Naive thymus-derived CD8-positive, alpha-beta T cell (primary cell): ENCODE measurements at regions not wholly inside any gene's neighbourhood (a gene's known extent, or its start where the extent isn't known, plus 50 kb on each side); places are given as distances from the start of the nearest gene placed in this dataset.

Source experiments
- ATAC-seq, 2 donors: fragments of 150-1000 bp; cut with Tn5 transposase in 1 of 2; sonication (Bioruptor Pico), chemical (Tn5 transposase) in 1 of 2; 1 replicate in 1 of 2; 2 replicates in 1 of 2; pipeline ENCODE4 v1.10.0; 2021; ENCODE audit warnings: mild to moderate bottlenecking in 2 of 2, moderate library complexity in 2 of 2
- POLR2A ChIA-PET: fragments of 350-600 bp; sonication (Branson Sonifier 250); formaldehyde crosslinking; loops from one replicate; lab custom pipeline; 2021; ENCODE audit warnings: antibody characterized with exemption; lab: Charles Lee
- DNase-seq, 10 donors: peaks; one replicate each; pipeline versions ENCODE4 v3.0.0 to v3.0.0-alpha.2; 2020 to 2022
- H3K27ac Mint-ChIP-seq, 10 donors: one replicate each; pipeline ENCODE4 v1.8.0; 2020 to 2022; ENCODE audit warnings: mild to moderate bottlenecking in 10 of 10, mixed read lengths in 10 of 10, moderate library complexity in 4 of 10, inconsistent platforms in 1 of 10
- H3K27me3 Mint-ChIP-seq, 5 donors: one replicate each; pipeline ENCODE4 v1.8.0; 2021 to 2022; ENCODE audit warnings: mixed read lengths in 5 of 5
- H3K36me3 Mint-ChIP-seq, 3 donors: one replicate each; pipeline ENCODE4 v1.8.0; 2020 to 2022; ENCODE audit warnings: mixed read lengths in 3 of 3, mild to moderate bottlenecking in 2 of 3, inconsistent platforms in 1 of 3
- H3K4me1 Mint-ChIP-seq, 4 donors: one replicate each; pipeline ENCODE4 v1.8.0; 2021 to 2022; ENCODE audit warnings: mixed read lengths in 4 of 4
- H3K4me3 Mint-ChIP-seq, 10 donors: one replicate each; pipeline ENCODE4 v1.8.0; 2020 to 2022; ENCODE audit warnings: mild to moderate bottlenecking in 10 of 10, mixed read lengths in 10 of 10, moderate library complexity in 6 of 10, inconsistent platforms in 1 of 10
- H3K9me3 Mint-ChIP-seq, 9 donors: one replicate each; pipeline ENCODE4 v1.8.0; 2020 to 2022; ENCODE audit warnings: mixed read lengths in 9 of 9, mild to moderate bottlenecking in 3 of 9, inconsistent platforms in 1 of 9, moderate library complexity in 1 of 9

DNA sequence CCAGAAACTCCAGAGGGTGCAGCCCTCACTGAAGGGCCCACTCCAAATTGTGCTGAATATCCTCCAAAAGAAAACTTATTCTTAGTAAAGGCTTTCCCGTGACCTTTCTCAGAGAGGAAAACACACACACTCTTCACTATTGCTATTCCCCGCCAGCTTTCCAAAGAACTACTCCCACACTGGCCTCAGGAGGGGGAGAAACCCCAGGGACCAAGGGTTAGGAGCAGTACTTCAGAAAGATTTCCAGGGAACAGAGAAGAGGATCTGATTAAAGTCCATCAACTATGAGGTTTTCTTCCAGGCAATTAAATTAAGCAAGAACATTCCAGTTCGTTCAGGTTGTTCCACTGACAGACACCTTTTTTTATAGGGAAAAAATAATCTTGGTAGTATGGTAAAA is 150.2 kb downstream of the TTC32 start:
- DNase-seq (no peak), ATAC-seq (no peak)
- peaks cover 0 to 3% (median 0%) of the 10 kb centered on the region in 9 donors for H3K9me3 Mint-ChIP-seq
- peaks cover 0 to 1% (median 0%) of the 10 kb centered on the region in 4 donors for H3K4me1 Mint-ChIP-seq
- POLR2A ChIA-PET: no interaction called here
- no peak overlapping the region for H3K27ac Mint-ChIP-seq
- H3K4me3 Mint-ChIP-seq: no peak overlapping the region
- no peaks in the 10 kb centered on the region for H3K36me3 Mint-ChIP-seq
- peaks cover 3 to 54% (median 19%) of the 10 kb centered on the region in 5 donors for H3K27me3 Mint-ChIP-seq

DNA sequence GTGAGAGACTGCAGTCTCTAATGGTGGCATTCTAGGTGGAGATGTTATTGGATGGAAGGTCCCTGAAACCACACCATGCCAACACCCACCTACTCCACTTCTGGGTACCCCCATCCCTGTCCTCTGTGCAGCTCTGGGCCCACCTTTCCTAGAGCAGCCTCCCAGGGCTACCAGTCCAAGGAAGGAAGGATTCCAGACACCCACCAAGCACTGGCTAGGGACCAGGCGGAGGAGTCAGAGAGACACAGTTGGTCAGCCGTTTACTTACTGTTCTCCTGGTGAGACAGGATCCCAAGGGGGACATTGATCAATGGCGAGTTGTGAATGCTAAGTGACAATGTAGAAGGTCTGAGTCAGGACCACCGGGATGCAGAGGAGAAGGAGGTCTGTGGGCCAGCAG is 151.6 kb downstream of the TTC32 start:
- Mint-ChIP-seq H3K4me1 (peaks cover 0 to 1% (median 0%) of the 10 kb centered on the region in 4 donors), H3K27ac (no peak overlapping the region)

DNA sequence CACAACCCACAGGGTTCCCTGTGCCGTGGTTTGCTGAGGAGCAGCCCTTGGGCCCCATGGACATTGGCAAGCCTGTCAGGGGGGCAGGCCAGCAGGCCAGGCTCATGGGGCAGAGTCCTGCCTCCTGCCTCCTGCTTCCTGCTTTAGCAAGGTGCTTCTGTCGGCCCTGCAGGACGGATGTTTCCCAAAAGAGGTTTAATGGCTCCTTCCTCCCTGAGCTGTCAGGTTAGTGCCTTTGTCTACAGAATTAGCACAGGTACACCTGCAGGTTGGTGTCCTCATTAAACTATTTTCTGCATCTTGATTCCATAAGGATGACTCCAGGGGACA is 152.3 kb downstream of the TTC32 start:
- H3K9me3 Mint-ChIP-seq: no peaks in the 10 kb centered on the region

More for the DNA sequence above, 151.6 kb downstream of the TTC32 start:
- Mint-ChIP-seq H3K9me3 (no peaks in the 10 kb centered on the region), H3K27me3 (peaks cover 3 to 47% (median 17%) of the 10 kb centered on the region in 5 donors), H3K4me3 (no peak overlapping the region), H3K36me3 (no peaks in the 10 kb centered on the region)
- no peak for ATAC-seq
- POLR2A ChIA-PET: no interaction called here
- DNase-seq: no peak

DNA sequence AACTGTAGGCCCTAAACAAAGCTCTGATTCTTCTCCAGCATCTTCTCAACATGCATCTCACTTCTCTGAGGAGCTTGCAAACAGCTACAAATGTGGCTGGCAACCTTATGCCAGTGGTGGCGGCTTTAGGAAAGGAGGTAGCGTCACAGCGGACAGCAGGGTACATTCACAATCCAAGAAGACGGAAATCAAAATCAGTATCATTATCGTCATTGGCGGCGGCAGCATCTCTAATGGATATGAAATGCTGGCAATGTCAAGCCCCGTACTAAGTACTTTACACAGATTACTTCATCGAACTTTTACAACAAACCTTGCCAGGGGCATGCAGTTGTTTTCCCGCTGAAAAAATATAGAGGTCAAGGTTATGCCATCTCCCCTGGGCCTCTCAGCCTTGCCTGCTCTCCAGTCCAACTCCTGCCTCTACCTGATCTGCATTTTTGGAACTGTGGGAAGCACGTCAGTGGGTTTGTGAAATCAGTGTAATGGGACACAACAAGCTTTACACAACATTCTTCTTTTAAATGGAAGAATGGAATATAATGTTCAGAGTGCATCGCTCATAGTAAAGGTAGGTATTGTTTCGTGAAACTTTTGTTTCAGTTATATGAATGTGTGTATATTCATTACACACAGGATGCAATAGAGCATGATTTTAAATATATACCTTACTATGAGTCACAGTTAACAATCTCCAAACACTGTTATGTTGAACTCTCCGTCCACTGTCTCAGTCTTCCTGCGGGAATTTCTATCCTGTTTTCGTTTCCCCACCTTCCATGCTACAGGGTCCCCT is 152.9 kb downstream of the TTC32 start:
- no peaks in the 10 kb centered on the region for H3K9me3 Mint-ChIP-seq
- H3K27me3 Mint-ChIP-seq: peaks cover 2 to 36% (median 14%) of the 10 kb centered on the region in 5 donors
- ATAC-seq: no peak
- POLR2A ChIA-PET: no interaction called here
- H3K4me1 Mint-ChIP-seq: peaks cover 0 to 1% (median 0%) of the 10 kb centered on the region in 4 donors
- DNase-seq: no peak
- no peak overlapping the region for H3K4me3 Mint-ChIP-seq
- H3K36me3 Mint-ChIP-seq: no peaks in the 10 kb centered on the region
- H3K27ac Mint-ChIP-seq: no peak overlapping the region

More for the DNA sequence above, 152.3 kb downstream of the TTC32 start:
- Mint-ChIP-seq H3K4me3 (no peak overlapping the region), H3K27ac (no peak overlapping the region), H3K27me3 (peaks cover 3 to 41% (median 12%) of the 10 kb centered on the region in 5 donors), H3K36me3 (no peaks in the 10 kb centered on the region), H3K4me1 (peaks cover 0 to 1% (median 0%) of the 10 kb centered on the region in 4 donors)
- no peak for DNase-seq
- POLR2A ChIA-PET: no interaction called here
- no peak for ATAC-seq

DNA sequence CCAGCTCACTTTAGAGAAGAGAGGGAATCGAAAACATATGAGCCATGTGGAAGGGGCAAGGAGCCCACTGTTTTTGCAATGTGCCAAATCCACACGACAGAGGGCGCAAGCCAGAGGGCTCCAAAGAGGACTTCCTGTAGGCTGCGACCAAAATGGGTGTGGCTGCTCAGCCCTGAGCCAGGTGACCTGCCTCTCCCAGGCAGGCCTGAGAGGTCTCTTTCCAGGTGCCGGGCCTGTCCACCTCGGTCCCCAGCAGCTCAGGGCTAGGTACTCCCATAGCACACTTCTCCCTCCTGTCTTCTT is 153.8 kb downstream of the TTC32 start:
- ATAC-seq: no peak
- no peaks in the 10 kb centered on the region for H3K9me3 Mint-ChIP-seq
- POLR2A ChIA-PET: no interaction called here
- H3K27ac Mint-ChIP-seq: no peak overlapping the region
- DNase-seq: no peak
- H3K27me3 Mint-ChIP-seq: peaks cover 4 to 27% (median 13%) of the 10 kb centered on the region in 5 donors
- H3K36me3 Mint-ChIP-seq: no peaks in the 10 kb centered on the region
- peaks cover 0 to 1% (median 0%) of the 10 kb centered on the region in 4 donors for H3K4me1 Mint-ChIP-seq
- H3K4me3 Mint-ChIP-seq: no peak overlapping the region

DNA sequence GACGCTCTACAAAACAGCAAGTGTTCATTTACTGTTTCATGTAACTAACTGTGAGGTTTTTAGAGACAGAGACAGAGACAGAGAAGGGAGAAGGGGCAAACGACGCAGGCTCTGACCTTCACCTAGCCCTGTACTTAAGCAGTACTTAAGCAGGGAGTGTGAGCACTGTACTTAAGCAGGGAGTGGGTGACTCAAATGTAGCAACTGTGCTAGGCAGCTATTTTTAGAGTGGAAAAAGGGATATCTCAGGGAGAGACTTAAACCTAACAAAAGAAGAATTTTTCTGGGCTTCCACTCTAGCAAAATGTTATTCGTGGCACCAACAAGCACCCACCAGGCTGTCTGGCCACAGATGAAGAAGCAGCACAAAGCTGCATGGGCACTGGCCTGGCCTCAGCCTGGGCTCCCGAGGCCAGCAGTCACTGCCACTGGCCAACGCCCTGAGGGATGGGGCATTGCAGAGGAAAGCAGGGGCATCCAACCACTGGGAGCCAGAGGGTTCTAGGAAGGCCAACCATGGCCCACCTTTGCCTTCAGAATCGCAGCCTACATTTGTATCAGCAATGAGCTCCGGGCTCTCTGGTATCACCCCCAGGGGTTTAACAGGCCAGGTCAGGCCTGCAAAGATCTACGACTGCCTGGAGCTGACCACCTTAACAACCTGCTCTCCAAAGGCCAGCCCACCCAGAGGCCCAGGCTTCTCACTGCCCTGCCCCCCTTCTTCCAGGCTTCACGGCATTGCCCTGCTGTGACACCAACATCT is 154.3 kb downstream of the TTC32 start:
- Mint-ChIP-seq H3K4me3 (no peak overlapping the region), H3K27ac (no peak overlapping the region), H3K36me3 (no peaks in the 10 kb centered on the region), H3K4me1 (peaks cover 0 to 1% (median 0%) of the 10 kb centered on the region in 4 donors), H3K27me3 (peaks cover 4 to 23% (median 13%) of the 10 kb centered on the region in 5 donors), H3K9me3 (no peaks in the 10 kb centered on the region)
- DNase-seq: no peak
- ATAC-seq: no peak
- POLR2A ChIA-PET: no interaction called here

DNA sequence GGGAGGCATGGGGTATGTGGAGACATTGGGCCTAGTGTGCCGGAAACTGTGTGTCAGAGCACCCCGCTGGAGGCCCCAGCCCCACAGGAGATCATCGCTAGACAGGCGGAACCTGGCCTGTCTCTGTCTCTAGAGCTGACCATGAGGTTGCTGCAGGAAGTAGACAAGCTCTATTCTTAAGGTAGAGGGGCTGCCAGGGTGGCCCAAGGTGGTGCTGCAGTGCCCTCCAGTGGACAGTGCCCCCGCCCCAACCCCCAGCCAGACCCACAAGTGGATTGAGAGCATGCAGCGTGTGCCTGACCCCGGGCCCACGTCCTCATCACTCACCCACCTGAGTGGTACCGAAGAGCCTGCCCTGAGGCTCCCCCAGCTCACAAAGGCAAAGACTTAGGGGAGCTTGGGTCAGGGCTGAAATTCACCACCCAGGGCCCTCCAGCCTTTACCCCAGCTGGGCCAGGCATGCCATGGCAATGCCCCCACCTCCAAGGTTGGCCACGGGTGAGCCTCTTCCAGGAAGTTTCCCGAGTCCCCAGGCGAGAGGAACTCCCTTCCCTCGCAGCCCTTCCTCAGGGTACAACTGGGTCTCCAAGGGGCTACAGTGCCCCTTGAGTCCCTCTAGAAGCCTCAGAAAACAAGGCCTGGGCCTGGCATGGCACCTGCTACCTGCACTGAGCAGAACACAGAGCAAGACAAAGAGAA is 155.0 kb downstream of the TTC32 start:
- Mint-ChIP-seq H3K4me1 (peaks cover 0 to 1% (median 0%) of the 10 kb centered on the region in 4 donors), H3K27me3 (peaks cover 4 to 20% (median 12%) of the 10 kb centered on the region in 5 donors), H3K4me3 (no peak overlapping the region), H3K9me3 (no peaks in the 10 kb centered on the region), H3K36me3 (no peaks in the 10 kb centered on the region), H3K27ac (no peak overlapping the region)
- DNase-seq (no peak), ATAC-seq (no peak)
- POLR2A ChIA-PET: no interaction called here

DNA sequence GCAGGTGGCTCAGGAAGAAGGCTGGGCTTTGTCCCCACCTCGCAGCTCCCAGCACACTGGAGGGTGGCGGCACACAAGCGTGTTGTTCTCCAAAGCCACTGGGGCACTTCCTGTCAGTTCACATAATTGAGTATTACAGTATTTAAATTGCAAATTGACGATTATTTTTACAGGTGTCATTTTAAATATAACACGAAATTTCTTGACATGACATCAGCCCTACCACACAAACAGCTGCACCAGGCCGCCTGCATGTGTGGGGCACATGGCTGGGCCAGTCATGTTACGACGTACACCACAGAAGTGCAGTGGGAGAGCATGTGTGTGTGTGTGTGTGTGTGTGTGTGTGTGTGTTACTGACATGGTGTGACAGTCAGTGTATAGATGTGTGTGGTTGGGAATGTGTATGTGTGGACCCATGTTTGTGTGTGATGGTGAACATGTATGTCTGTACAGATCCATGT is 155.6 kb downstream of the TTC32 start:
- Mint-ChIP-seq H3K4me1 (peaks cover 0 to 1% (median 0%) of the 10 kb centered on the region in 4 donors), H3K27ac (no peak overlapping the region), H3K27me3 (peaks cover 4 to 14% (median 11%) of the 10 kb centered on the region in 5 donors), H3K36me3 (no peaks in the 10 kb centered on the region), H3K9me3 (no peaks in the 10 kb centered on the region), H3K4me3 (no peak overlapping the region)
- DNase-seq (no peak), ATAC-seq (no peak)
- POLR2A ChIA-PET: no interaction called here

DNA sequence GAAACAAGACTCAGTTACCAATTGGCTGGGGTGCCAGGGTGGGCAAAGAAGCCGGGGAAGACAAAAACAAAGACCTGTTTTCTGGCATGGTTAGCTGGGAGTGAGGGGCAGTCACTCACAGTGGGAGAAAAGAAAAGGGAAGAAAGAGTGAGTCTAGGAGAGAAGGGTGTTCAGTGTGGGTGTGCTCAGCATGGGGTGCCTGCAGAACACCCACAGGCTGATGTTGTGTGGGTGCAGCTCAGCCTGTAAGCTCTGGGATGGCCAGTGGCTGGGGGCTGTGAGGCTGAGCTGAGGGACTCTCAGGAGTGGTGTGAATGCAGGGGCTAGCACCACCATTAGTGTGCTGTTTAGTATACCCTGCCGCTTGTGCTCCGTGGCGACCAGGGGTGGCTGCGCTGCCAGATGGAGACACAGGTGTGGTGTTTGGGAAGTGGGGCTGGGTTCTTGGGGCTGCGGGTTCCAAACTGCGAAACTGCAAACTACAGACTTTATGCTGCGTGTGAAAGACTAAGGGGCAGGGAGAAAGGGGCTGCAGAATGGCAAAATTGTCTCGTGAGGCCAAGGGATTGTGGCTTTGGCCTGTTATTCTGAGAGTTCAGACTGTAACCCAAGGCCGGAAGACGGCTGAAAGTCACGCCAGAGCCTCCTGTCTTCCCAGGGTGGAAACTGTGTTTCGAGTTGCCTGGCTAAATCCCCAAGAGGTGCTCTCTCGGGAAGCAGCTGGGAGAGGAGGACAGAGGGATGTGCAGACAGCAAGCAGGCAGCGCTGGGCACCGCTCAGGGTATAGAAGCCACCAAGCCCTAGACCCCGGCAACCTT is 156.3 kb downstream of the TTC32 start:
- no peak overlapping the region for H3K4me3 Mint-ChIP-seq
- ATAC-seq (no peak), DNase-seq (no peak)
- no peaks in the 10 kb centered on the region for H3K36me3 Mint-ChIP-seq
- H3K27ac Mint-ChIP-seq: no peak overlapping the region
- H3K4me1 Mint-ChIP-seq: peaks cover 0 to 1% (median 0%) of the 10 kb centered on the region in 4 donors
- POLR2A ChIA-PET: no interaction called here
- no peaks in the 10 kb centered on the region for H3K9me3 Mint-ChIP-seq
- peaks cover 4 to 12% (median 6%) of the 10 kb centered on the region in 5 donors for H3K27me3 Mint-ChIP-seq

DNA sequence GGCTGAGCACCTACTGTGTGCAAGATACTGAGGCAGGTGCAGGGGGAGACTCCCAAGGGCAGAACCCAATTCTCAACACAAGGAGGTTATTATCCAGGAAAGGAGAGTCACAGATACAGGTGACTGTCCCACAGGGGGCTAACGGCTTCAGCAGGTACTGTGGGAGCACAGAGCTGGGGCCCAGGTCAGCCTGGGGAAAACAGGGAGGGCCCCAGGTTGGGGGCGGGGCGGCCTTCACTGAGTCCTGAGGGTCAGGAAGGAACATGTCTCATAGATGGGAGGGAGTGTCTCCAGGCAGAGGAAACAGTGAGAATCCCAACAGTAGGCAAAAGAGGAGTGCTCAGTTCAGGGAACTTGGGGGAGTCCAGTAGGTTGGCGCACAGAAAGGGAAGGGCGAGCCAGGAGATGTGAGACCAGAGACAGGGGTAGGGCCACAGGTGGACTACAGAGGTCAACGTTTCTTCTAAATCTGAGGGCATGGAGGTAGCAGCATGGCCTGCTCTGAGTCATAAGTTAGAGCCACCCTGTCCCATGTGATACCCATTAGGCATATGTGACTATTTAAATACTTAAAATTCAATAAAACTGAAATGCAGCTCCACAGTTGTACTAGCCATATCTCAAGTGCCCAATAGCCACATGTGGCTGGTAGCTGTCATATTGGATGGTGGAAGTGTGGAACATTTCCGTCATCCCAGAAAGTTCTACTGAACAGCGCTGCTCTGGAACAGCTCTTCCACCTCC is 157.2 kb downstream of the TTC32 start:
- DNase-seq: no peak
- peaks cover 0 to 1% (median 0%) of the 10 kb centered on the region in 4 donors for H3K4me1 Mint-ChIP-seq
- no peak overlapping the region for H3K27ac Mint-ChIP-seq
- no peaks in the 10 kb centered on the region for H3K36me3 Mint-ChIP-seq
- ATAC-seq: no peak
- no peaks in the 10 kb centered on the region for H3K9me3 Mint-ChIP-seq
- H3K4me3 Mint-ChIP-seq: peak overlapping the region in 1 of 10 donors; percentile 23
- peaks cover 2 to 6% (median 4%) of the 10 kb centered on the region in 5 donors for H3K27me3 Mint-ChIP-seq
- POLR2A ChIA-PET: no interaction called here

DNA sequence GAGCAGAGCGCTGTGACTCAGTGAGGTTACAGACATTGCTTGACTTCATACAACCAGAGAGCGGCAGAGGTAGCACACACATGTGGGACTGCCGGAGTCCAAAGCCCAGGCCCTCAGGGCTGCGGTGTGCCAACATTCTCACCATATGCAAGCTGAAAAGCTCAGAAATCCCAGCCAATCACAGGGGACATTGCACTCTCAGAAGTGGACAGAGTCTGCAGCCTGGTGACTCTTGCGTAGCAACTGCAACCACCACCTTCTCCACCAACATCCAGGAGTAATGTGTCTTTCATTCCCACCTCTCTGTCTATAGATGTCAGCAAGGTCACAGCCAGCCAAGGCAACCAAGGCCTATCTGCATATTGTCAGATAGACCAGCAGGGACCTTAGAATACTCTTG is 158.1 kb downstream of the TTC32 start:
- ATAC-seq: no peak
- Mint-ChIP-seq H3K4me1 (peaks cover 0 to under 1% (median 0%) of the 10 kb centered on the region in 4 donors), H3K27ac (no peak overlapping the region), H3K9me3 (no peaks in the 10 kb centered on the region), H3K4me3 (no peak overlapping the region), H3K36me3 (no peaks in the 10 kb centered on the region), H3K27me3 (peaks cover 2 to 14% (median 4%) of the 10 kb centered on the region in 5 donors)
- DNase-seq: no peak
- POLR2A ChIA-PET: no interaction called here

DNA sequence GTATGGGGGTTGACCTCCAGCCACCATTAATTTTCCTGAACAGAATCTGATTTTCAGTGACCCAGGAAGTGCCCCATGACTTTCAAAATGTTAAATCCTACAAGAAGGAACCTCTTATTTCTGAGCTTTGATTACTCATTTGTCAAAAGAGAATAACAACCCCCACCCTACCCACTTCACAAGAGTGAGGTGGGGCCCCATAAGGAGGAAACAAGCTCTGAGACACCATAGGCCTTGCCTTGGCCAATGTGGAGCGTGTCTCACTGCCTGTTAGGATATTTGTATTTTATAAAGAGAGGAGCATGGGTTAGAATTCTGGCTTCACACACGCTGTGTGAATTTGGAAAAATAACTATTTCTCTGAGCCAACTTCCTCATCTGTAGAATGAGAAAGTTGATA is 158.9 kb downstream of the TTC32 start:
- no peaks in the 10 kb centered on the region for H3K36me3 Mint-ChIP-seq
- H3K4me3 Mint-ChIP-seq: no peak overlapping the region
- H3K4me1 Mint-ChIP-seq: no peaks in the 10 kb centered on the region
- H3K27ac Mint-ChIP-seq: no peak overlapping the region
- peaks cover 2 to 21% (median 6%) of the 10 kb centered on the region in 5 donors for H3K27me3 Mint-ChIP-seq
- ATAC-seq (no peak), DNase-seq (no peak)
- no peaks in the 10 kb centered on the region for H3K9me3 Mint-ChIP-seq
- POLR2A ChIA-PET: no interaction called here
